GM11168 (cell line): ENCODE measurements at regions not wholly inside any gene's neighbourhood (a gene's known extent, or its start where the extent isn't known, plus 50 kb on each side); places are given as distances from the start of the nearest gene placed in this dataset.

Experiments used
- in situ Hi-C: fragments of 300-500 bp; cut with MboI; formaldehyde crosslinking; loops from one replicate; pipeline ENCODE4 v1.12.0; 2022; ENCODE audit warnings: low sequenced_read_pairs; ENCODE audit not compliant: unreplicated experiment

DNA sequence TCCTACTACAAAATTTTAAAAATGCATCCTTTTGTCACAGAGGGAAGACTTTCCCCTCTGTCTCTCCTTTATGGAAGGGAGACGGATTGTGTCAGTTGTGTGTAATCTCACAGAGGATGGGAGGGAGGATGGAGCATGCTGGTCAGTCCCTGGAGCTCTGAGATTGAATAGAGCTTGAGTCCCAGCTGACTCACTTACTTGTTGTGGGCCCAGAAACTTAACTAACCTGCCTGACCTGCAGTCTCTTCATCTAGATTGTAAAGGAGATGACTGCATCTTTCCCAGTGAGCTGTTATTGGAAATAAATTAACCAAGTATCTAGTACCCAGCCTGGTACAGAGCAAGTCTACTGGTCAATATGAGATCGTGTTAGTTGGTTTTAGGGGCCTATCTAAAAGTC lies 77.9 kb upstream of the ADO start:
- in situ Hi-C loops, result no loop called here

- in situ Hi-C loops, result no loop called here
These were observed 76.6 kb upstream of the ADO start for GRCh38 chr10:62727934-62728333.

DNA sequence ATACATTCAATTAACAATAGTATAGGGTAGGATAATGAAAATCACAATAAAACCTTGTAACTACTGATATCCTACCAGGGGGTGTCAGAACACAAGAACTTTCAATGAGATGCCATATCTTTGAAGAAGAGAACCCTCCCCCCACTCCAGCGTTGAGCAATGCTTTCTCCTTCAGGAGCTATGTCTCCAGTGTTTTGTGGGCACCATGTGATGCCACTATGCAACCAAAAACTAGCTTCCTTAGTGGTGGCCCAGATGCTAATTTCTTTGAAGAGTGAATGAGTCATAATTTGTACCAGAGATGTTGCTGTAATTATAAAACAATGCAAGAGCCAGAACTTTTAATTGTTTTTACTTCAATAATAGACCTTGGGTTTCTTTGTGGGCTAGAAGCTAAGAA lies 76.0 kb upstream of the ADO start:
- in situ Hi-C loops, result no loop called here

DNA sequence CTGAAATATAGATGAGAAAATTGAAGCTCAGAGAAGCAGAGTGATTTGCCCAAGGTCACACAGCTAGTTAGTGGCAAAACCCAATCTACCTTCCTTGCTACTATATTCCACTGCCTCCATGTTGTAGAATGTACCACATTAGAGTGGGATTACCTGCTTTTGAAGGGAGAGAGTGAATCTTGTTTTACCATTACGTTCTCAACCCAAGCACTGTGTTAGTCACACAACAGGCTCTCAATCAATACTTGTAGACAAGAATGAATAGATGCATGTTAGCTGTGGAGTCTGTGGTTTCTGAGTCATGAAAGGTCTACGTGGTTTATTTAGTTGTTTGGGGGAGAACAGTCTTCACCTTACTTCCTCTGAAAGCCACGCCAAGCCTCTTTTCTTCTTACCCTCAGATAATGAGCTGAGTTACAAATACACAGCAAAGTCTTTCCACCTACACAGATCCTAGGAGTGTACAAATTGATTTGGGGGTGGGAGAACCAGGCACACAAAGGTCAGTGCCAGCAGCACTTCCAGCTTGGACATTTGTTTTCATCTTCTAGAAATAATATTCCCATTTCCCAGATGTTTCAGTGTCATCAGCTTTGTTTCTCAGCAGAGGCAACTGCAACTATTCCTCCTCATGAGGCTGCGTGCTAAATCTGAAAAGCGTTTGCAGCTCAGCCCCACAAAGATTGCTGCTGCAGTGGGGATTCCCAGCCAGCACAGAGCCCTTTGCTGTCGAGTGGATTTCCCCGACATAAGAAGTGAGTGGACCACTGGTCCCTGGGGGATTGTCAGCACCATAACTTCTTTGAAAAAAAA lies 71.5 kb upstream of the ADO start:
- in situ Hi-C loops, result no loop called here

DNA sequence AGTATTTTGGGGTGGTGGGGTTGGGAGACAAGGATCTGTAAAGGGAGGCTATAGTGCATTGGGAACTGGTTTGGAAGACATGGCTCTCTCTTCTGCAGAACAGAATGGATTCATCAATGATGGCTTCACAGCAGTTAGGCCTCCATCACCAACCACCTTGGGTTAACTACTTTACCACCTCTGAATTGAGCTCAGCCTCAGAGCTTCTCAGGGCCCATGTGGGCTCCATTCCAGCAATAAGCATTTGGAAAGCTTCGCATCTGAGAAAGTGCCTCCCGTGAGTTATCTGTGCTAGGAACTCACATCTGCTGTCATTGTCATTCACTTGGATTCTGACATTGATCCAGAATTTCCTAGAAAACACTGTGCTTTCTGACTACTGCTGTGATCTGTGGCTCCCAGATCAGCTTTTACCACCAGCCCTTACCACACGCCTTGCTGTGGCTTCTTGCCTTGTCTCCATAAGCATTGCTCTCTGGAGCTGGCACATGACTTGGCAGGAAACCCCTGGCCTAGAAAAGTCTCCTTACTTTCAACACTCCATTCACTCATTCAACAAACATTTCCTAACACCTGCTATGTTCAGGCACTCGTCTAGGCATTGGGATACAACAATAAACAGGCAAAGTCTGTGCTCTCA lies 70.7 kb upstream of the ADO start:
- in situ Hi-C loops, result no loop called here

DNA sequence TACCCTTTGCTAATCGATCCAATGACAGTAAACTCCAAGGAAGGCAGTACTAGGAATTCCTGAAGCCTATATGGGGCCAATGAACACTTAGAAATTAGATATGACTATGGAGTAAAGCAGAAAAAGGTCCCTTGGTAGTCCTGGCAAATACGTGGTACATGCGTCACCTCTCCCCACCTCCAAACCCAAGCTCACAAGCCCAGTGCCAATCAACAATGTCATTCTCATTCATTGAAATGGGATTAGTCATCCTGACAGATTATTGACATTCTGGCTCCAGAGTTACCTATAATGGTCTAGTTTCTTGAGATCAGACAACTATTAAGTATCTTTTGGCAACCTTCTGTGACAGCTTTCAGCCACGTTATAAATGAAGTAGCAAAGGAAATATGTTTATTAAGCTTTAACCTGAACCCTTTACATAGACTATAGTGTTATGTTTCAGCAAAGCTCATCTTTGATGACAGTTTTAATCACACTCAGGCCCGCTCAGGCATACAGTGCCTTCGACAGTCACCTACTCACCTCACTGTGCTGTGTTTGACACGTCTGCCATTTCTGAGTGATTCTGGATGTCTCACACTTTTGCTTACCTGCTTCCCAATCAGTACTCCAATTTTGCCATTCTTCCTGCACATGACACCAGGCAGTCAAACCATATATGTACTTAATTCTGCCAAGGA lies 69.6 kb upstream of the ADO start:
- in situ Hi-C loops, result no loop called here

- in situ Hi-C loops, result no loop called here
These were observed 68.9 kb upstream of the ADO start for GRCh38 chr10:62735464-62736167.

GRCh38 chr10:62736168-62736546 lies 68.4 kb upstream of the ADO start:
- in situ Hi-C loops, result no loop called here

DNA sequence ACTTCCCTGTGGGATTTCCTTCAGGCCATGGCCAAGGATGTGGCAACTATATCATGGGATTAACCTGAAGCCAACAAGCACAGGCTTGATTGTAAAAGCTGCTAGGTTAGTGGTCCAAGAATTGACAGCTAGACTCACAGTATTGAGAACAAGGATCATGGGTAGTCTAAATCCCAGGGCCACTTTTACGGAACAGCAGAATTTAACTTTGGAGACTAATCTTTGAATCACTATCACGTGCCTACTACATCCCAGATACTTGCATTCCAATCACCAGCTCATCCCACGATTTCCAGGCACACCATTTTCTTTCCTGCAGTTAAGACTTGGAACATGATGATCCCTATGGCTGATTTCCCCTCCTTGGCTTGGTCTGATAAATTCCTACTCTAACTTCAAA lies 65.6 kb upstream of the ADO start:
- in situ Hi-C loops, result no loop called here

DNA sequence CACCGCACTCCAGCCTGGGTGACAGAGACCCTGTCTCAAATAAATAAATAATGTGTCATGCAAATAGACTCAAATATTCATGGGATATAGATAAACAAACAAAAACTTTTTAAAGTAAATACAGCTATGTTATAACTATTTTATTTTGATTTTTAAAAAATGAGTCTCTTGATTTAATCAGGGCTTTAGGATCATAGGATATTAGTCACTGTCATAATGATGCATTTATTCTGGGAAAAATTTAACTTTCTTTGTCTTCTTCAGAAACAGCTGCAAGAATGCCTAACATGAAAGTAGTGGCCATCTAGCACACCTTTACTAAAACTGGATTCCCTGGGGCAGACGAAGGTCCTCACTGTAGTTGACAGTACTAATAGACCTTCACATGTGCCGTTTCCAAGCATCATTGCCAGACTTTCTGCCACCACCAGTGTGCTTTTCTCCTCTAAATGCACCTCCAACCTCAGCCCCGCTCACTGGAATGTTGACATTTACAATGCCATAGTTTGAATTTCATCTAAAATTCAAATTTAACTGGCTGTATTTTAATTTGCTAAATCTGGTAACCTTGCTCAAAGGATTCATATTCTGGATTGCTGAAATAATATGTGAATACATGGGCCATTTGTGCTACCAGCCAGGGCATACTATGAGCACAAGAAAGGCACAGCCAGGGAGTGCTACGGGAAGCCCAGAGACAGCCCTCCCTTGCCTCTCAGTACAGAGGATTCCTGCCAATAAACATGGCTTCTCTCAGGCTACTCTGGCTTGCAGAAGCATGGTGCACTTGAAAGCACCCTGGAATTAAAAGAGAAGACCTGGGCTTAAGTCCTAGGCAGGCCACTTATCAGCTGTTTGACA lies 63.4 kb upstream of the ADO start:
- in situ Hi-C loops, result no loop called here

- in situ Hi-C loops, result no loop called here
These were observed 62.5 kb upstream of the ADO start for GRCh38 chr10:62741996-62742395.

- in situ Hi-C loops, result no loop called here
These were observed 61.9 kb upstream of the ADO start for GRCh38 chr10:62742536-62743061.

GRCh38 chr10:62744136-62744535 lies 60.4 kb upstream of the ADO start:
- in situ Hi-C loops, result no loop called here

- in situ Hi-C loops, result no loop called here
These were observed 58.9 kb upstream of the ADO start for GRCh38 chr10:62745581-62745980.

DNA sequence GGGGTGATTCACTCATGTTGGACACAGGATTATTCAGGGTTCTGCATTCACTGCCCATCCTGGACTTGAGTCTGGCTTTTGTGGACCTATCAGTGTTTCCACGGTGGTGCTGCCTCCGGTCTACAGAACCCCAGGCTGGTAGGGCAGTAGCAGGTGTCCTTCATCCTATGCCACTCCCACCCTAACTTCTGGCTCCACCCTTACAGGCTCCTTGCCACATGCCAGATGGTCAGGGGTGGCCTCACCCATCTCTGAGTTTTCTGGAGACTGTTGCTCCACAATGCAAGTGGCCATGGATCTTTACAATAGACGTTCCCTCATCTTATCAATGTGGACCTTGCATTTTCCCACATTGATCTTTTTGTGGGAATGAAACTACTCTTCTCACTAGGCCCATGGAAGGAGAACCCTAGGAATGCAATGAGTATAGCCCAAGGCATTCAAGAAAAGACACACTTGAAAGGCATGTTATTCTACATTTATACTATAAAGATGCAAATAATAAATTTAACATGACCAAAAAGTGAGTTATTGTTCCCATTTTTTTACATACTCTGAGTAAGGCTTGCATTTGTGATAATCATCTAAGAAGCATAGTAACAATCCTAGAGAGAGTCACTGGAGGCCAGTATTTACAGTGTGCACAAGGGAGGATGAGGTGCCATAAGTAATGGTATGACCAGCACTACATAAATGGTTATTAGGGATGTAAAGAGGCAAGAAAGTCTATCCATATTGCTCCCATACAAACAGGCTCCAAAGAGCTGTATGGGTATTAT lies 57.4 kb upstream of the ADO start:
- in situ Hi-C loops, result no loop called here

DNA sequence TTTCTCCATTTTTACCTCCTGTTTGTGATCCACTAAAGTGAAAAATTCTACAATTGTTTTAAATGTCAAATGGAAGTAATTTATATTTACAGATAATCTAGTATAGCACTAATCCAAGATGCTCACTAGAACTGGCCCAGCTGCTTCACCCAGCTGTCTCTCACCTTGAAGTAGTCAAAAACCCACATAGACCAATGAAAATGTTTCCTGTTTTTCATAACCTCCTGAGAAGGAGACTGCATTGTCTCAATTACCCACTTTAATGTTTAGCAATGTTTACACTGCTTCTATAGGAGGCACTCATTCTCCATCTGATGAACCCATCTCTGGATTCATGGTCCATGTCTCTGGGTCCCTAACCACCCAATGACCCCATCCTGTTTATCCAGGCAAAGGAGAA lies 56.1 kb upstream of the ADO start:
- in situ Hi-C loops, result no loop called here

DNA sequence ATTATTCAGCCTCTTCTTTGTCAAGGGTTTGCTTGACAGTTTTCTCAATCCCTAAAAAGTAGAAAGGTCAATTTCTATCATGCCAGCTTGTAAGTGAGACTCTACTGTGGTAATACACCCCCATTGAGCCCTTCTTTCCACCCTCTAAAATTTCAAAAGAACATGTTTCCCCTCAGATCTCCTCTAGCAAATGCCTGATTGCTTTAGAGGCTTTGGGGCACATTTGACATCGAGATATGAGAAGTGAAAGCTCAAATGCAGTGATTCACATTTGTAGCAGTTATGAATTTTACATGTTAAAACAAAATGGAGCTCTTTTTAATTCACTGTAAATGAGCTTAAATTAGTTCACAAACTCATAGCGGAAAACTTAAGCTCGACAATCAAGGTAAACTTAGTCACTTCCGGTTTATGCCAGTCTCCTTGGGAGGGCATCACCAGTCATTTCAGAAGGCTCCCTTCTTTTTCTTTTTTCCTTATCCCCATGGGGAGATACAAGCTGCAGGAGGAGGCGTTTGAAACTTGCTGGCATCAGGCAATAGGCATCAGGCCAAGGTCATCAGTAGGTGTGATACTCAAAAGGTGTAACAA lies 55.3 kb upstream of the ADO start:
- in situ Hi-C loops, result no loop called here
